Choroid plexus epithelial cell (primary cell): ENCODE measurements at regions not wholly inside any gene's neighbourhood (a gene's known extent, or its start where the extent isn't known, plus 50 kb on each side); places are given as distances from the start of the nearest gene placed in this dataset.

ENCODE experiments used
- DNase-seq: peaks from one replicate; pipeline ENCODE4 v3.0.0-alpha.2; 2010; ENCODE audit warnings: low read depth
- H3K4me3 ChIP-seq: 2 replicates; pipeline ENCODE4 v1.5.1; 2011; ENCODE audit warnings: low read depth, mild to moderate bottlenecking, control low read depth, low read length, moderate library complexity
- CTCF ChIP-seq: conservative IDR thresholded peaks from 2 replicates; pipeline ENCODE4 v1.5.1; 2011; ENCODE audit warnings: low read depth, mild to moderate bottlenecking, control low read depth, inconsistent platforms, low read length, moderate library complexity

- DNase-seq, result no peak
- TF ChIP-seq CTCF, result no peak
- no peak overlapping the region for H3K4me3 ChIP-seq
Observed at GRCh38 chr4:123748806-123749205, 352.2 kb downstream of the SPRY1 start.

GRCh38 chr4:123749383-123749782 is 352.8 kb downstream of the SPRY1 start:
- TF ChIP-seq CTCF, result no peak
- DNase-seq, result no peak
- no peak overlapping the region for H3K4me3 ChIP-seq

GRCh38 chr4:123750044-123750443 is 353.4 kb downstream of the SPRY1 start:
- DNase-seq, result peak; percentile 55
- TF ChIP-seq CTCF, result no peak
- no peak overlapping the region for H3K4me3 ChIP-seq

- H3K4me3 ChIP-seq, result no peak overlapping the region
- DNase-seq, result no peak
- TF ChIP-seq CTCF, result no peak
Observed at GRCh38 chr4:123755655-123756054, 359.1 kb downstream of the SPRY1 start.

- no peak for DNase-seq
- TF ChIP-seq CTCF, result no peak
Observed at GRCh38 chr4:123767806-123768205, 371.2 kb downstream of the SPRY1 start.

GRCh38 chr4:123770884-123771283 is 374.3 kb downstream of the SPRY1 start:
- no peak overlapping the region for H3K4me3 ChIP-seq
- DNase-seq, result peak; percentile 41
- TF ChIP-seq CTCF, result no peak

More at GRCh38 chr4:123767806-123768205, 371.2 kb downstream of the SPRY1 start:
- no peak overlapping the region for H3K4me3 ChIP-seq

- DNase-seq, result no peak
- H3K4me3 ChIP-seq, result no peak overlapping the region
- TF ChIP-seq CTCF, result no peak
Observed at GRCh38 chr4:123776267-123776666, 379.7 kb downstream of the SPRY1 start.
